IPS-20b (cell line): ENCODE measurements at regions not wholly inside any gene's neighbourhood (a gene's known extent, or its start where the extent isn't known, plus 50 kb on each side); places are given as distances from the start of the nearest gene placed in this dataset.

Experiments used
- H3K27ac ChIP-seq: one replicate; pipeline ENCODE4 v1.5.1; 2013; ENCODE audit warnings: low read length
- H3K27me3 ChIP-seq: 2 replicates; pipeline ENCODE4 v1.6.1; 2013; ENCODE audit warnings: mild to moderate bottlenecking, low read length, inconsistent platforms; ENCODE audit not compliant: insufficient read depth
- H3K36me3 ChIP-seq: 2 replicates; pipeline ENCODE4 v1.6.1; 2013; ENCODE audit warnings: low read depth, mild to moderate bottlenecking, inconsistent platforms, low read length, moderate library complexity; ENCODE audit not compliant: insufficient read depth
- H3K4me1 ChIP-seq: 2 replicates; pipeline ENCODE4 v1.6.1; 2013; ENCODE audit warnings: mild to moderate bottlenecking, control low read depth, inconsistent platforms, low read length, moderate library complexity; ENCODE audit not compliant: insufficient read depth
- H3K4me3 ChIP-seq: 2 replicates; pipeline ENCODE4 v1.5.1; 2013; ENCODE audit warnings: mild to moderate bottlenecking, low read length, inconsistent platforms
- H3K9ac ChIP-seq: 2 replicates; pipeline ENCODE4 v1.6.1; 2013; ENCODE audit warnings: low read depth, mild to moderate bottlenecking, inconsistent platforms, low read length, moderate library complexity
- H3K9me3 ChIP-seq: 2 replicates; pipeline ENCODE4 v1.6.1; 2013; ENCODE audit warnings: mild to moderate bottlenecking, low read depth, low read length, inconsistent platforms; ENCODE audit not compliant: insufficient read depth

DNA sequence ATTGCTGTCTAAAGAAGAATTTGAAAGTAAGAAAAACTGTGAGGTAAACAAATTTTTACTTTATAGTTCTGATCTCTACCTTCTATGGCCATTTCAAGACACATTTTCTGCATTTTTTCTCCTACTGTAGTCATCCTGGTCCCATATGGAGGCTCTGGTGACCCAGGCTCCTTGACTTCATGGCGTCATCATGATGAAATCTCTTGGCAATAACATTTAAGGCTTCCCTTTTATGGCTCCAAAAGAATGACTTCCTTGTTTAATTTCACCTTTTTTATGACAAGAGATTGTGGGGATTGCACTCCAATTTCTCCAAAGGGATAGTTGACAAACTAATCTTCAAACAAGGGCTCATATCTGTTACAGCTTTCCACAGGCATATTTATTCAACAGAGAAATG, 143.0 kb upstream of the SCN7A start:
- no peaks in the 10 kb centered on the region for H3K27me3 ChIP-seq
- H3K4me1 ChIP-seq, result no peaks in the 10 kb centered on the region
- H3K9me3 ChIP-seq, result peaks cover 6% of the 10 kb centered on the region; the same call in 1 of the 2 replicates
- H3K4me3 ChIP-seq, result no peak overlapping the region
- H3K9ac ChIP-seq, result no peak overlapping the region
- H3K27ac ChIP-seq, result no peak overlapping the region
- no peaks in the 10 kb centered on the region for H3K36me3 ChIP-seq

DNA sequence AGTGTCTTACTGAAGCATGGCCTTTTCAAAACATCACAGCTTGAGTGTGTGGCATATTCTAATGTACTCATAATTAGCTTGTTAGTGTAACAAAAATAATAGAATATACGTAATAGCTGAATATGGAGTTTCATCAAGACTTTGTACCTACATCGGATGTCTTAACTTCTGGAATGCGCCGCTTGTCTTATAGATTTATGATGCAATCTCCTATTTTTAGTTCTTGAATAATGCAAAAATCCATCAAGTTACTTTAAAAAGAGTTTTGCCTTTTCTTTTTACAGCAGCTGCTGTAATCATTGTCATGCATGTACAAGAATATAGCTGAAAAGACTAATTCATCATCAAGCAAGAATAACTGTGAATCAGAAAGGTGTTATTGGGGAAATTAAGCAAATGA, 140.7 kb upstream of the SCN7A start:
- Histone ChIP-seq H3K9ac (no peak overlapping the region), H3K27ac (no peak overlapping the region), H3K4me1 (no peaks in the 10 kb centered on the region), H3K36me3 (no peaks in the 10 kb centered on the region), H3K9me3 (no peaks in the 10 kb centered on the region), H3K27me3 (no peaks in the 10 kb centered on the region), H3K4me3 (no peak overlapping the region)

DNA sequence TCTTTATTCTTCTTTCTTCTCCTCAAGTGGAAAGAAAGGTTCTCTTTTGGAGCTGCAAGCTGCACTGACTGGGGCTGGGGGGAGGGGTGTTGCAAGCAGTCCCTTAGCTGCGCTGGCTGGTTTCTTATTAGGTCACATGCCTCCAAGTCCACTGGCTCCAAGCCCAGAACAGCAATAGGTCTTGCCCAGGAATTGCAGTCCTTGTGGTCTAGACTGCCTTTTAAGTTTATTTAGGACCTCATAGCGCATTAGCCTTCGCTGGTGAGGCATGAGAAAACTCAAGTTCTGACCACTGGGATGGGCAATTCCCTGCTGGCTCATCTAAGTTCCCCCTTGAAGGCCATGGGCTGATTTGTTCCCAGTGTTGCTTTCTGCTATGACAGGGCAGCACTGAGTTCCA, 138.6 kb upstream of the SCN7A start:
- Histone ChIP-seq H3K27ac (no peak overlapping the region), H3K4me3 (no peak overlapping the region), H3K9me3 (no peaks in the 10 kb centered on the region), H3K4me1 (no peaks in the 10 kb centered on the region), H3K9ac (no peak overlapping the region), H3K27me3 (no peaks in the 10 kb centered on the region), H3K36me3 (no peaks in the 10 kb centered on the region)

DNA sequence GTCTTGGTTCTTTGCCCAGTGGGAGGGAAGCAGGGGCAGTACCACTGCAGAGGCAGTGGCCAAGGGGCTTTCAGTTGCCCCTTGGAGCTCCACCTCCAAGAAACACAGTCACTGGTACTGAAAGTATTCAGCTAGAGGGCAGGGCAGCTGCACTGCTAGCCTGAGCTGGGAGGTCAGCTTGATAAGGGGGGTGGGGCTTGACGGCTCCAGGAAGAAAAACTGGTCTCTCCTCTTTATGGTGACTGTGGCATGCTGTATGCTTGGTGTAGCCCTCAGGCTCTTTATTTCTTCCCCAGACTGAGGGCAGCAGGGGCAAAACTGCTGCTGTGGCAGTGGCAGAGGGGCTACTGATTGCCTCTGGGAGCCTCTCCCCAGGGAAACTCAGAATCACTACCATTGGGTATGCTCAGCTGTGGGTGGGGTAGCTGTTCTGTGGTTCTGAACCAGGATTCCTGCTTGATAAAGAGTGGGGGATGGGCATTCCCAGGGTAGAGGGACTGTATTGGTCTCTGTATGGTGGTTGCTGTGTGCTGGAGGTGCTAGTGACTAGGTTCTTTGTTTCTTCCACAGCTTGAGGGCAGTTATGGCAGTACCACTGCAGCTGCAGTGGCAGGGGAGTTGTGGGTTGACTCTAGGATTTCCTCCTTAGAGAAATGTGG, 134.6 kb upstream of the SCN7A start:
- Histone ChIP-seq H3K27me3 (no peaks in the 10 kb centered on the region), H3K9me3 (no peaks in the 10 kb centered on the region), H3K36me3 (no peaks in the 10 kb centered on the region), H3K4me1 (no peaks in the 10 kb centered on the region), H3K27ac (no peak overlapping the region), H3K4me3 (no peak overlapping the region), H3K9ac (0 out of 2 replicates have a peak overlapping the region, but pooled peaks have one; percentile 15)

DNA sequence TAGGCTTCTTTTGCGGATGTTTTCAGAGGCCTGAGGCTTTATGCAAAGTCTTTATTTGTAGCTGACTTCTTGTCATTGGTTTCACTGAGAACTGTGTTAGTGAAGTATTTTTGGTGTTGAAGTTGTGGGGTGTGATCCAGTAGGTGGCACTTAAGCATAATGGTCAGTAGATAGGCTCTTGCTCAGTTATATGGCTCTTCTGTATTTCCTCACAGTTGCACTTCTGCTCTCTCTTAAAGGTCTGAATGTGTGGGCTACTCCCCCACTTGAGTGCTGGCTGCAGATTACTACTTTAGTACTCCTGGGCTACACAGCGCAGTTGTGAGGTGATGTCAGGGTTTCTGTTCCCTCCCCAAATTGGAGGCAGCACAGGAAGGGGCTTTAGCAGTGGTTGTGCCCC, 133.8 kb upstream of the SCN7A start:
- H3K36me3 ChIP-seq, result no peaks in the 10 kb centered on the region
- no peak overlapping the region for H3K4me3 ChIP-seq
- H3K27ac ChIP-seq, result no peak overlapping the region
- H3K4me1 ChIP-seq, result no peaks in the 10 kb centered on the region
- H3K9me3 ChIP-seq, result no peaks in the 10 kb centered on the region
- H3K9ac ChIP-seq, result no peak overlapping the region
- H3K27me3 ChIP-seq, result no peaks in the 10 kb centered on the region

DNA sequence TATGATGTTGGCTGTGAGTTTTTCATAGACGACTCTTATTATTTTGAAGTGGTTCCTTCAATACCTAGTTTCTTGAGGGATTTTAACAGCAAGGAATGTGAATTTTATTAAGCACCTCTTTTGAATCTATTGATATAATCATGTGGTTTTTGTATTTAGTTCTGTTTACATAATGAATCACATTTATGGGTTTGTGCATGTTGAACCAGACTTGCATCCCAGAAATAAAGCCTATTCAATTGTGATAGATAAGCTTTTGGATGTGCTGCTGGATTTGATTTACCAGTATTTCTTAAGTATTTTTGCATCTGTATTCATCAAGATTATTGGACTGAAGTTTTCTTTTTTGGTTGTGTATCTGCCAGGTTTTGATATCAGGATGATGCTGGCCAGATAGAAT, 131.6 kb upstream of the SCN7A start:
- Histone ChIP-seq H3K4me1 (no peaks in the 10 kb centered on the region), H3K9me3 (no peaks in the 10 kb centered on the region), H3K27ac (no peak overlapping the region), H3K36me3 (no peaks in the 10 kb centered on the region), H3K9ac (no peak overlapping the region), H3K4me3 (no peak overlapping the region), H3K27me3 (no peaks in the 10 kb centered on the region)

DNA sequence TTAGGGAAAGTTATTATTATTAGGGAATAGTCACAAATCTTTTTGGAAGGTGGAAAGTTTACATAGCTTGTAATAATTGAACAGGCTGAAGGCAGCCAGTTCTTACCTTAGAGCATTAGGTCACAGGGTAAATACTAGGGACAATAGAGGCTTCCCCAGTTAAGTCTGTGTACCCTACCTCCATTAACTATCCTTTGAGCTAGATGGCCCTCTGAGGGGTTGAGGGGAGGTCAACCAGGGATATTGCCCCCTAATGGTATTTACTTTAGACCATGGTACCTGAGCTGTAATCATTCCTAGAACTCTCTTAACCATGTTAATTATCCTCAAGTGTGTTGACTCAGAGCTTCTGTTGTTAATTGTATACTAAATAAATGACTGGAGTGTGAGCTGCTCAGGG, 120.5 kb upstream of the SCN7A start:
- no peak overlapping the region for H3K4me3 ChIP-seq
- no peaks in the 10 kb centered on the region for H3K9me3 ChIP-seq
- peaks cover 14% of the 10 kb centered on the region; the same call in 1 of the 2 replicates for H3K4me1 ChIP-seq
- no peak overlapping the region for H3K27ac ChIP-seq
- peaks cover 6% of the 10 kb centered on the region; the same call in 1 of the 2 replicates for H3K27me3 ChIP-seq
- H3K9ac ChIP-seq, result no peak overlapping the region
- no peaks in the 10 kb centered on the region for H3K36me3 ChIP-seq

DNA sequence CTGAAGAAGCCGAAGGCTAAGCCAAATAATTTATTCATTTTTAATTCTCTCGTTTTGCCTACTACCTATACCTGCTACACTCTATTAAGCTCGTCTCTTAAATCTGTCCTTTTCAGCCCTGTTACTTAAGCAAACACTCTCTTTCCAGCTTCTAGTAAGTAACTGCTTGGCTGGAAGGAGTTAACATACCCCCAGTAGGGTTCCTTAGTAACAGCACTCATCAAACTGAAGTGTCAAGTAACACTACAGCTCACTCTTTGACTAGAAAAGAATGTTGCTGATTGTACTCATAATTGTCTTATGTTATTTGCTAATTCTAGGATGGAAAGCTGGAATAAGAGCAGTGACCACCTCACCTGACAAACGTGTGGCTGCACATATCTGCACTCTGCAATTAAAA, 120.0 kb upstream of the SCN7A start:
- peaks cover 17% of the 10 kb centered on the region; the same call in 1 of the 2 replicates for H3K4me1 ChIP-seq
- no peaks in the 10 kb centered on the region for H3K36me3 ChIP-seq
- H3K9me3 ChIP-seq, result no peaks in the 10 kb centered on the region
- peaks cover 6% of the 10 kb centered on the region; the same call in 1 of the 2 replicates for H3K27me3 ChIP-seq
- H3K9ac ChIP-seq, result no peak overlapping the region
- no peak overlapping the region for H3K27ac ChIP-seq
- no peak overlapping the region for H3K4me3 ChIP-seq

DNA sequence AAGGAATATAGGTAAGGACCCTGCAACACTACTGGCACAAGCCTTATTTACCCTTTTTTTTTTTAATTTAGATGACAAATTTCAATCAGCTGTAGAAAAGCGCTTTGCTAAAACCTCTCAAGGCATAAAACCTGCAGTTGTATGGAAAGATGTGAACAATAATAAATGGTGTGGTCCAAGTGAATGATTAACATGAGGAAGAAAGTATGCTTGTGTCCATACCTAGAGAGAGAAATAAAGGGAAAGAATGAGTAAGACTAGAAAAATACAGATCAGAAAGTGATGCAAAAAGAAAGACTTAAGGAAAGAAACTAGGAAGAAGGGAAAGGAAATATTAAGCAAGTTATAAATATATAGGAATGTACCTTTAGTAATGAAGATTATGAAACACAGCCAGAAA, 119.2 kb upstream of the SCN7A start:
- no peak overlapping the region for H3K27ac ChIP-seq
- H3K36me3 ChIP-seq, result no peaks in the 10 kb centered on the region

DNA sequence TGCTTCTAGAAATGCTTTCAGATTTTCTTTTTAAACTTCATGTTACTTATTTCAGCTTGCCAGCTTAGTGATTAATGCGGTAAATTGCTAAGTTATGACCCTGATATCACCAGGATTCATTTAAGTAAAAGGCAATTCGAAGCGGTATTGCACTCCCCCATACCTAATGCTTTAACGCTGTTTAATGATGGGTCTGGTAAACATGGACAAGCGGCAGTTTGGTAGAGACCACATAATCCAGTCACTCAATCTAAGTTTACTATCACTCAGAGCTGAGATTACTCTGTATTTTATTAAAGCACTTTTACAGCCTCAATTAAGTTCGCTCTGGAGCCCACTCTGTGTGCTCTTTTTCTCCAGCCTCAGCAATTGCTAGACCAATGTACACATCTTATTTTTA, 118.2 kb upstream of the SCN7A start:
- H3K27ac ChIP-seq, result no peak overlapping the region
- no peak overlapping the region for H3K9ac ChIP-seq
- H3K4me1 ChIP-seq, result peaks cover 22% of the 10 kb centered on the region; the same call in 1 of the 2 replicates
- H3K4me3 ChIP-seq, result no peak overlapping the region
- H3K36me3 ChIP-seq, result no peaks in the 10 kb centered on the region
- peaks cover 6% of the 10 kb centered on the region; the same call in 1 of the 2 replicates for H3K27me3 ChIP-seq
- no peaks in the 10 kb centered on the region for H3K9me3 ChIP-seq

More for the DNA sequence above, 119.2 kb upstream of the SCN7A start:
- H3K27me3 ChIP-seq, result peaks cover 6% of the 10 kb centered on the region; the same call in 1 of the 2 replicates
- H3K9me3 ChIP-seq, result no peaks in the 10 kb centered on the region
- no peak overlapping the region for H3K9ac ChIP-seq
- no peak overlapping the region for H3K4me3 ChIP-seq
- peaks cover 22% of the 10 kb centered on the region; the same call in 1 of the 2 replicates for H3K4me1 ChIP-seq

DNA sequence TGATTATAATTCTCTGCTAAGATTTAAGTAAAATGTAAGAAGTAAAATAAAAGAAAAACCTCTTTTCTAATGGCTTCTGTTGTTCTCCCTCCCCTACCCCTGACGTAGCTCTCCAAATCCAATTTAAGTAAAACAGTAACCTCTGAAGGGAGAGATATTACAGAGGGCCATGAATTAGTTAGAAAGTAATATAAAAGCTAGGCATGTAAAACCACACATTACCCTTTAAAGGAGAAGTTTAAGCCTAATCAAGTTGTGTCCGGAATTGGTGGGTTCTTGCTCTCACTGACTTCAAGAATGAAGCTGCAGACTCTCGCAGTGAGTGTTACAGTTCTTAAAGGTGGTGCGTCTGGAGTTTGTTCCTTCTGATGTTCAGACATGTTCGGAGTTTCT, 116.9 kb upstream of the SCN7A start:
- Histone ChIP-seq H3K36me3 (no peaks in the 10 kb centered on the region), H3K4me1 (peaks cover 22% of the 10 kb centered on the region; the same call in 1 of the 2 replicates), H3K9ac (no peak overlapping the region), H3K27ac (no peak overlapping the region), H3K27me3 (peaks cover 6% of the 10 kb centered on the region; the same call in 1 of the 2 replicates), H3K4me3 (peak overlapping the region; percentile 34; the same call in 1 of the 2 replicates), H3K9me3 (no peaks in the 10 kb centered on the region)

DNA sequence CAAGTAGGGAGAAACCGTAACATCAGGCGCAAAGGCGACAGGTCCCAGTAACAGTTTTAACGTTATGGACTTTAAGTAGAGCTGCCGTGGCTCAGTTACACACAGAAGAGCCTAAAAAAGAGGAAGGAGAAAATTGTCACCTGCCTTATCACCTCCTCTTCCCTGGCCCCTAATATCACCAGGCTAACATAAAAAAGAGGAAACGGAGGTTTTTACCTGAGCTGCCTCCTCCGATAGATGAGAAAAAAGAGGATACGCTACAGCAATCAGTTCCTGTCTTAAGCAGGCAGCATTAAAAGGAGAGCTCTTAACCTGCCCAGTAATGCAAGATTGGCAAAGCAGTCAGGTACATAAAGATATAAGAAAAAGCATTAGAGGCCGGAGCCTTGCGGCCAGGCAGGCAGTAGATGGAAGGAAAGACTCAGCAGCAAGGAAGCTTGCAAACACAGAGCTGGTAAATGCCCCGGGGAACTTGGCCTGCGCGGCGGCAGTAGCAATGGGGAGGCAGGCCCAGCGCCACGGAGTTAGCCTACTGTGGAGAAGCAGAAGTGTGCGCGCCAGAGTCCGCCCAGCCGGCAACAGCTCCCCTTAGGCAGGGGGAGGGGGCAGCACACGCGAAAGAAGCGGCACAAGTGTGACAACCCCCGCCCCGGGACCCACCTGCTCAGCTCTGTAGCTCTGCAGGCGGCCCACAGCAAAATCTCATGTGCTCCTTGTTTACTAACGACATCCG, 116.3 kb upstream of the SCN7A start:
- Histone ChIP-seq H3K27ac (no peak overlapping the region), H3K9ac (no peak overlapping the region), H3K9me3 (no peaks in the 10 kb centered on the region), H3K4me3 (peak overlapping the region; percentile 34), H3K27me3 (peaks cover 6% of the 10 kb centered on the region; the same call in 1 of the 2 replicates), H3K36me3 (no peaks in the 10 kb centered on the region), H3K4me1 (peaks cover 22% of the 10 kb centered on the region; the same call in 1 of the 2 replicates)
